Left ventricle myocardium inferior (tissue), 1 donor: ENCODE measurements at regions not wholly inside any gene's neighbourhood (a gene's known extent, or its start where the extent isn't known, plus 50 kb on each side); places are given as distances from the start of the nearest gene placed in this dataset.

Source experiments
- DNase-seq: peaks from one replicate; pipeline ENCODE4 v3.0.0-alpha.2; 2020
- H3K27ac ChIP-seq: fragments of 200-600 bp; replicated peaks from 2 replicates; pipeline ENCODE4 v1.8.0; 2021
- H3K27me3 ChIP-seq: fragments of 200-600 bp; 2 replicates; pipeline ENCODE4 v1.8.0; 2021; ENCODE audit warnings: low read depth
- H3K36me3 ChIP-seq: fragments of 200-600 bp; 2 replicates; pipeline ENCODE4 v1.8.0; 2021
- H3K4me1 ChIP-seq: fragments of 200-600 bp; 2 replicates; pipeline ENCODE4 v1.8.0; 2021
- H3K4me3 ChIP-seq: fragments of 200-600 bp; 2 replicates; pipeline ENCODE4 v1.8.0; 2021; ENCODE audit warnings: mild to moderate bottlenecking, moderate library complexity
- H3K9me3 ChIP-seq: fragments of 200-600 bp; replicated peaks from 2 replicates; pipeline ENCODE4 v1.8.0; 2021
- CTCF ChIP-seq: fragments of 200-600 bp; IDR thresholded peaks from 2 replicates; pipeline ENCODE4 v1.8.0; 2021; ENCODE audit warnings: antibody characterized with exemption, mild to moderate bottlenecking, borderline replicate concordance
- intact Hi-C: fragments of 100-400 bp; cut with micrococcal nuclease; formaldehyde crosslinking; loops from one replicate; pipeline ENCODE4 v1.11.0; 2022
- donor health status: DM: no; HTN: yes; CAD: no; lungs with severe emphysema.

GRCh38 chr16:62963846-62964245, 927.6 kb upstream of the CDH8 start:
- Histone ChIP-seq H3K4me3 (no peak overlapping the region), H3K4me1 (no peaks in the 10 kb centered on the region), H3K27me3 (no peaks in the 10 kb centered on the region), H3K9me3 (no peaks in the 10 kb centered on the region), H3K36me3 (no peaks in the 10 kb centered on the region), H3K27ac (no peak overlapping the region)
- TF ChIP-seq CTCF, result no peak
- intact Hi-C loops, result no loop called here
- DNase-seq, result no peak

- no peaks in the 10 kb centered on the region for H3K27me3 ChIP-seq
- peaks cover 5% of the 10 kb centered on the region for H3K9me3 ChIP-seq
- DNase-seq, result no peak
- no peaks in the 10 kb centered on the region for H3K36me3 ChIP-seq
- intact Hi-C loops, result no loop called here
- no peak for TF ChIP-seq CTCF
- H3K27ac ChIP-seq, result no peak overlapping the region
- no peaks in the 10 kb centered on the region for H3K4me1 ChIP-seq
- no peak overlapping the region for H3K4me3 ChIP-seq
These were observed 918.8 kb upstream of the CDH8 start for GRCh38 chr16:62955033-62955349.

GRCh38 chr16:62954144-62955032, 918.1 kb upstream of the CDH8 start:
- Histone ChIP-seq H3K27me3 (no peaks in the 10 kb centered on the region), H3K27ac (no peak overlapping the region), H3K4me1 (no peaks in the 10 kb centered on the region), H3K9me3 (peaks cover 5% of the 10 kb centered on the region), H3K36me3 (no peaks in the 10 kb centered on the region), H3K4me3 (no peak overlapping the region)
- intact Hi-C loops, result no loop called here
- no peak for TF ChIP-seq CTCF
- DNase-seq, result no peak

- H3K4me3 ChIP-seq, result no peak overlapping the region
- H3K27me3 ChIP-seq, result no peaks in the 10 kb centered on the region
- DNase-seq, result no peak
- H3K27ac ChIP-seq, result no peak overlapping the region
- intact Hi-C loops, result no loop called here
- TF ChIP-seq CTCF, result no peak
- no peaks in the 10 kb centered on the region for H3K36me3 ChIP-seq
- no peaks in the 10 kb centered on the region for H3K4me1 ChIP-seq
- no peaks in the 10 kb centered on the region for H3K9me3 ChIP-seq
These were observed 914.1 kb upstream of the CDH8 start for GRCh38 chr16:62950351-62950750.

- Histone ChIP-seq H3K36me3 (no peaks in the 10 kb centered on the region), H3K27ac (no peak overlapping the region), H3K9me3 (no peaks in the 10 kb centered on the region), H3K4me1 (no peaks in the 10 kb centered on the region), H3K4me3 (no peak overlapping the region), H3K27me3 (no peaks in the 10 kb centered on the region)
- TF ChIP-seq CTCF, result no peak
- intact Hi-C loops, result no loop called here
- DNase-seq, result no peak
These were observed 904.3 kb upstream of the CDH8 start for GRCh38 chr16:62940569-62940968.
